NCI-H1092 treated with DMSO at 0.1 percent for 48 hours (cell line): ENCODE measurements at regions not wholly inside any gene's neighbourhood (a gene's known extent, or its start where the extent isn't known, plus 50 kb on each side); places are given as distances from the start of the nearest gene placed in this dataset.

Source experiments
- DNase-seq: peaks from one replicate; lab custom pipeline; 2025; lab: John Stamatoyannopoulos, UW

DNA sequence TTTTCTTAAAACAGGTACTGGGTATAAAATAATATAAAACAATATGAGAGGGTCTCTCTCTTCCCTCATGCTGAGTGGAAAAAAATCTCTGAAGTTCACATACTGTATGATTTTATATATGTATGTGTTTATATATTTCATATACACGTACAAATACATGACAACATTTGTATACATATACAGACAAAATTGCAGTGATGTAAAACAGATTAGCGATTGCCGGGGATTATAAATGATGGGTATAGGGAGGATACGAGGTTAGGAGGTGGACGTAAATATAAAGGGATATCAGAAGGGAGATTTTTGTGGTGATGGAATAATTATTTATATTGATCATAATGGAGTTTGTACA is 194.8 kb upstream of the PRSS16 start:
- DNase-seq, result no peak

DNA sequence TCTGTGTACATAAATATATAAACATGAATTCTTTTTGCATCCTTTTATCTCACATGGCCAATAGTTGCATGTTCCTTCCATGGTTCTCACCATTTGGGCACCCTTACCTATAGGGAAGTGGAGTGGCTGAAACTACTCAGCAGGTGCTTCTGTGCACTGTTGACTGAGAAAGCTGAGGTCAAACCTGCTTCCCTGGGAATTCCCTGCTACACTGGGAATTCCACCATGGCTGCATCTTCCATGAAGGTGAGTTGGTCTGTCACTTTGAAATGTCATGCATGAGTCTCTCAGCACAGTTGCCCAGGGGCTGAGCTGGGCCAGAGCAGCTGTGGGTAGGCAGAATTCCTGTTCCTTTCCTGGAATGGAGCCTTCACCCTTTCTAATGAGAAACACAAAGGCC is 193.8 kb upstream of the PRSS16 start:
- no peak for DNase-seq

DNA sequence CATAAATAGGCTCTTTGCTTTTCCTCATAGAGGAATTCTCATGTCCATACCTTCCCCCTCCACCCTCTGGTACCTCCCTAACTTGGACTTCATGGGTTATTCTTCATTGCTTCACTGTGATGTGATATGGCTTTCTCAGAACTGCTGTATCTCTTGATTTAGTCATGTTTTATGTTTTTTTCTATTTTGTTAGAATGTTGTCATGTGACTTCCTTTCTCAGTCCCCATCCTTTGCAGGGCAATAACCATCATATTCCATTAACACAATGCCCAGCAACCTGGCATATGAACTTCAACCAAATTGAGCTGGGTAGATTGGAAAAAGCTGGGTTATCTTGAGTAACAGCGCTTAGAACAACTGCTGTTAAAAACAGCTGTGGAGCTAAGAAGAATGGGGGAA is 190.9 kb upstream of the PRSS16 start:
- no peak for DNase-seq

- peak; percentile 43 for DNase-seq
These were observed 187.7 kb upstream of the PRSS16 start for GRCh38 chr6:27059621-27060425.

DNA sequence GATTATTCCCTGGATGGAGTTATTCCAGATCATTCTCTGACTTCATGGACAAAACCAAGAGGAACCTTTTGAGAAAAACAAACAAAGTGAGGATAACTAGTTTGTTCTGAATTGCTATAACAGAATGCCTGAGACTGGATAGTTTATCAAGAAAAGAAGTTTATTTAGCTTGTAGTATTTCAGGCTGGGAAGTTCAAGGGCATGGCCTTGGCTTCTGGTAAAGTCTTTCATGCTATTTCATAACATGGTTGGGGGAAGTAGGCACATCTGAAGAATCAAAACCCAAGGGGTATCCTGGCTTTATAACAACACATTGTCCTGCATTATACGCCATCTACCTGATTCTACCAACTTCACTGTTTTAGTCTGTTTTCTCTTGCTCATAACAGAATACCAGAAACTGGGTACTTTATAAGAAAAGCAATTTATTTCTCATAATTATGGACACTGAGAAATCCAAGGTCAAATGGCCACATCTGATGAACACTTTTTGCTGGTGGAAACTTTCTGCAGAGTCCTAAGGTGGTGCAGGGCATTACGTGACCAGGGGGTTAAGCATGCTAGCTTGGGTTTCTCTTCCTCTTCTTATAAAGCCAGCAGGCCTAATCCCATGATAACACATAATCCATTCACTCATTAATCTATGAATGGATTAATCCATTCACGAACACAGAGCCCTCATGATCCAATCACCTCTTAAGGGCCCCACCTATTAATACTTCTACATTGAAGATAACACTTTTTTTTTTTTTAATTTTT is 186.1 kb upstream of the PRSS16 start:
- no peak for DNase-seq

GRCh38 chr6:27062755-27063154 is 184.7 kb upstream of the PRSS16 start:
- DNase-seq, result no peak

GRCh38 chr6:27065183-27065582 is 182.3 kb upstream of the PRSS16 start:
- no peak for DNase-seq

DNA sequence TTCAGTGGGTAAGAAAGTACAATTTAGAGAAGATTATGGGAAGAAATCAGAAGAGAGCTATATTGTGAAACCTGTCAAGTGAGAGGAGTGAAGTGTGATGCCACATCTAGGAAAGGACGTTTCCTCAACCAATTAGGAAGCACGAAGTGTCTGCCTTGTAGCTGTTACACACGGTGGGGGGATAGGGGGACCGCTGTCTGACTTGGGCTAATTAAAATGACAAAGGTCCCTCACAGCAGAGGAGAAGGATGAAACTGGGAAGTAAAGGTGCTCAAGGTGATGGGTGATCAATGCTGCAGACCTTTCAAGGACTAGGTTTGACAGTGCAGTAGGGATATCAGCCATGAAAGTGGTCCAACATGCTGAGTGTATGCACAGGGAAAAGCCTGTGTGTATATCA is 181.1 kb upstream of the PRSS16 start:
- no peak for DNase-seq

GRCh38 chr6:27066802-27067201 is 180.7 kb upstream of the PRSS16 start:
- no peak for DNase-seq

DNA sequence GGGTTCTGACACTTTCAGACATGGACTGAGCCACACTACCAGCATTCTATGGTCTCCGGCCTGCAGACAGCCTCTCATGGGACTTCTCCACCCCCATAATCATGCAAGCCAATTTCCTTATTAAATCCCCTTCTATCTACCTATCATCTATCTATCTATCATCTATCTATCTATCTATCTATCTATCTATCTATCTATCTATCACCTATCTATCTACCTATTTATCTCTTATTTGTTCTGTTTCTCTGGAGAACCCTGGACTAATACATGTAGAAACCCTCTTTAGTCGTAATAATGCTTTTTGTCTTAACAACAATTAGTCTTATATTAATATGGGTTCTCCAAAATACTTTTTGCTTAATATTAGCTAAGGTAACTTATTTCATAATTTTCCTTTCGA is 174.1 kb upstream of the PRSS16 start:
- DNase-seq, result no peak

DNA sequence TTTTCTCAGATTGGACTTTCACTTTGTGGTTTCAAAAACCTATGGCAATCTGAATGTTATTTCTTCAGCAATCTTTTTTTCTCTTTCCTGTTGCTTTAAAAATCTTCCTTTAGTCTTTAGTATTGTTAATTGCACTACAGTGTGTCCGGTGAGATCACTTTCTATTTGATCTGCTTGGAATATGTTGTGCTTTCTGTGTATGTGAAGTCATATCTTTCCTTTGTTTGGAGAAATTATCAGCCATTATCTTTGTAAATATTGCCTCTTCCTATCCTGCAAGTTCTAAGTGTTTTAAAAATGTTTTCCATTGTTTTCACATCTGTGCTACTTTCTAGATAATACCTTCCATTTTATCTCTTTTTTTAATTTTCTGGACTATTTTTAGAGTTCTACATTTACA is 171.4 kb upstream of the PRSS16 start:
- DNase-seq, result no peak

GRCh38 chr6:27078734-27079357 is 168.7 kb upstream of the PRSS16 start:
- peak; percentile 64 for DNase-seq

DNA sequence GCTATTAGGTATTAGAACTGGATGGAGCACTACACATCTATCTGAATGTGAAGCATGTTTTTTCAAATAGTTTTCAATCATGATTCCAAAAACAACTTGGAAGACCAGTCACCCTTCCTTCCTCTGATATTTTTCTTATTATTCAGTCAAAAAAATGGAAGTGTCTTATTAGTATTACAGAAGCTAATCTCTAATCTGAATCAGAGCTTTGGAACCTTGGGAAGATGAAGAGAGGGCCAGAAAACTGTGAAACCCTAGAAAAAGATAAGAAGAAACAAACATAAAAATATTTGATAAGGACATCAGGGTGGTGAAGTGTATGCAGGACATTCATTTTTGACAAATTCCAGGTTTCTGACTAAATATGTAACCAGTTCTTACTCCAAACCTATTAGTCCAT is 166.3 kb upstream of the PRSS16 start:
- no peak for DNase-seq

GRCh38 chr6:27081931-27082330 is 165.6 kb upstream of the PRSS16 start:
- no peak for DNase-seq

- DNase-seq, result no peak
These were observed 159.4 kb upstream of the PRSS16 start for GRCh38 chr6:27088068-27088467.

DNA sequence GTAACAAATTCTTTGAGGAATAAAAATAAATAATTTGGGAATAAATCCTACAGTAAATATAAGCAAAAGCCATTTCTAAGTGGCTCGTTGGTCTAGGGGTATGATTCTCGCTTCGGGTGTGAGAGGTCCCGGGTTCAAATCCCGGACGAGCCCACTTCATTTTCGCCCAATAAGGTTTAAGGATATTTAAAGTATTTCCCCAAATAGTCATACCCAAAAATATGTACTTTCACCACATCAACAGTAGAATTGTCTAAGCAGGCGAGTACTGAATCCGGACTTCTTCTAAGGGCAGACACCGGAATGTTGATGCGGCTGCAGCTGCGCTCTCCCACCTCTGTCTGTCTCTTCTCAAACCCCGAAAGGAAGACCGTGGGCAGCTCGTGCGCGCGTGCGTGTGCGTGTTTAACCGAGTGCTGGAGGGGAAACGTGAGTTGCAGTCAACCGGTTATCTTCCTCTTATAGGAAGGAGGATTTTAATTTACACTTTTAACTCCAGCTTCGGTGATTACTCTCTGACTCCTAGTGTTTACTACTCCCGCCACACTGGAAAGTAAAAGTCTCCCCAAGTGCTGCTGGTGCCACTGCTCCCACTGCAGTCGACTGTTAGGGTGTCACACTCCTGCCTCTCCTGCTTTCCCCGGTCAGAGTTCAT is 155.7 kb upstream of the PRSS16 start:
- DNase-seq, result no peak

GRCh38 chr6:27092316-27092692 is 155.2 kb upstream of the PRSS16 start:
- DNase-seq, result no peak

DNA sequence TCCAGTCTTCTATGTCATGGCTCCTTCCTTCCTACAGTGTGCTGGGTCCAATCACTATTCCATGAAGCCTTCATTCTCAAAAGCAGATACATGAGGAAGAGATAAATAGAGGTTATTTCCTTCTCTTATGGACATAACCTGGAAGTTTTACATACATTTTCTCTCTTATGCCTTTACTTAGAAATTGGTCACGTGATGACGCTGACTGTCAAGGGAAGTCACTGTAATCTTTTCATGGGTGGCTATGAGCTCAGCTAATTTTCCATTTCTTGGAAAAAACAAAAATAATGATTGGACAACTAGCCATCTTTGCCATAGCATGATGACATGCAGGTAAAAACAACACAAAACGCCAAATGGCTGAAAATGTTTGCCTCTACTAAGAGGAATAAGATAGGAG is 151.6 kb upstream of the PRSS16 start:
- DNase-seq, result no peak

DNA sequence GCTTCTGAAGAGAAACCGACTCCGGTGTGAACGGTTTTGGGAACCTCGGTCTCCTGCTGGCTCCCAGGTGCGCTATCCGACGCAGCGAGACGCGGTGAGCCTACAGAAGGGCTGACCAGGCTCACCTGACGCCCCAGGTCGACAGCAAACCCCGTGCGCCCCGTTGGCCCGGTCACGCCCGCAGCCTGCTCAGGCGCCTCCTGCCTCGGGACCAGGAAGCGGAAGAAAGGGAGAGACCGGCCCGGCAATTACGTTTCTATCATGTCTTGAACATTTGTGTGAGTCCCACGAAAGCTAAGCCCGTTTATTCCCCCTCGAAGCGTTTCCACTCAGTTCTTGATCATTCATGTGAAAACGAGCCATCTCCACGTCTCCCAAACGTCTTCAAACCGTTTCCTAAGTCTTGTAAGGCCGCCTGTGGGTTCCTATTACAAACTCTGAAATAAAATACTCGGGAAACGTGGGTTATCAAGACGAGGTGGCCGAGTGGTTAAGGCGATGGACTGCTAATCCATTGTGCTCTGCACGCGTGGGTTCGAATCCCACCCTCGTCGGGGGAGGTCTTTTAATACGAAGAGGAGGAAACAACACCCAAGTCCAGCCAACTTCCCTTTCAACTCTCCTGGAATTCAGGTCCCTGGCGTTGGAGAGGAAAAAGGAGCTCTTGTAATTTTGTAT is 150.5 kb upstream of the PRSS16 start:
- no peak for DNase-seq

DNA sequence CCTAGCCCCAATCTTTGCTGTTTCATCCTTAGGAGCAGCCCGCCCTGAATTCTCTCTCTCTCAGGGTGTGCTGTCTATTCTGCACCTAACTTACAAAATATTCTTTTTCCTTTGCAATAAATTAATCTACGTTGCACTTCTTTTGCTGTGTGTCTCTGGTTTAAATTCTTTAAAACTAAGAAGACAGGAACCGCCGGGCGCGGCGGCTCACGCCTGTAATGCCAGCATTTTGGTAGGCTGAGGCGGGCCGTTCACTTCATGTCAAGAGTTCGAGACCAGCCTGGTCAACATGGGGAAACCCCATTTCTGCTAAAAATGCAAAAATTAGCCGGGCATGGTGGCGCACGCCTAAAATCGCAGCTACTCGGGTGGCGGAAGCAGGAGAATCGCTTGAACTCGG is 148.5 kb upstream of the PRSS16 start:
- DNase-seq, result no peak

GRCh38 chr6:27100921-27101320 is 146.6 kb upstream of the PRSS16 start:
- no peak for DNase-seq

- no peak for DNase-seq
These were observed 145.7 kb upstream of the PRSS16 start for GRCh38 chr6:27101824-27102223.
